Cardiac septum (tissue), 1 donor: ENCODE measurements at regions not wholly inside any gene's neighbourhood (a gene's known extent, or its start where the extent isn't known, plus 50 kb on each side); places are given as distances from the start of the nearest gene placed in this dataset.

Experiments
- DNase-seq: peaks from one replicate; pipeline ENCODE4 v3.0.0-alpha.2; 2020; ENCODE audit warnings: low spot score
- intact Hi-C: fragments of 100-400 bp; cut with DNase I; formaldehyde crosslinking; loops from one replicate; pipeline ENCODE4 v1.14.0; 2022
- donor health status: DM: no; HTN: no; CAD: no.

GRCh38 chr2:63768051-63768450 lies 73.6 kb upstream of the UGP2 start:
- no peak for DNase-seq
- intact Hi-C loops: no loop called here

DNA sequence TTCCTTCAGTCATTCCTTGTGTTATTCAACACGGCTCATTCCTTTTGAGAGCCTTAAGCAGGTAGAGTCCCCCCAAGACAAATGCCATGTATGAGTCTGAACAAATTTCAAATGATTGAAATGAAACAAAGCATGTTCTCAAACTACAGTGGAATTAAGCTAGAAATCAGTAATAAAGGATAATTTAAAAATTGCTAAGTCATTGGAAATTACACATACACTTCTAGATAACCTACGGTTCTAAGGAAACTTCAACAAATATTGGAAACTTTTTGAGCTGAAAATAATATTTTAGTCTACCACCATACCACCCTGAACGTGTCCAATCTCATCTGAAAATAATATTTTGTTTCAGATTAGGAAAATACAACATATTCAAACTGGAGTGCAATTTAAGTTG lies 71.8 kb upstream of the UGP2 start:
- intact Hi-C loops: no loop called here
- DNase-seq: no peak

DNA sequence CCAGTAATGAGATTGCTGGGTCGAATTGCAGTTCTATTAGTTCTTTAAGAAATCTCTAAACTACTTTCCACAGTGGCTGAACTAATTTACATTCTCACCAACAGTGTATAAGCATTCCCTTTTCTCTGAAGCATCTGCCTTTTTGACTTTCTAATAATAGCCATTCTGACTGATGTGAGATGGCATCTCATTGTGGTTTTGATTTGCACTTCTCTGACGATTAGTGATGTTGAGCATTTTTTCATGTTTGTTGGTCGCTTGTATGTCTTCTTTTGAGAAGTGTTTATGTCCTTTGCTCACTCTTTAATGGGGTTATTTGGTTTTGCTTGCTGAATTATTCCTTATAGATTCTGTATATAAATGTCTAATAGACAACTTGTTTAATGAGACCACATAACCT lies 69.6 kb upstream of the UGP2 start:
- intact Hi-C loops: no loop called here
- no peak for DNase-seq

- no peak for DNase-seq
- intact Hi-C loops: no loop called here
These were observed 66.5 kb upstream of the UGP2 start for GRCh38 chr2:63775191-63775590.

- no peak for DNase-seq
- intact Hi-C loops: no loop called here
These were observed 65.3 kb upstream of the UGP2 start for GRCh38 chr2:63776382-63776781.

- intact Hi-C loops: no loop called here
These were observed 63.9 kb upstream of the UGP2 start for GRCh38 chr2:63777816-63778215.

DNA sequence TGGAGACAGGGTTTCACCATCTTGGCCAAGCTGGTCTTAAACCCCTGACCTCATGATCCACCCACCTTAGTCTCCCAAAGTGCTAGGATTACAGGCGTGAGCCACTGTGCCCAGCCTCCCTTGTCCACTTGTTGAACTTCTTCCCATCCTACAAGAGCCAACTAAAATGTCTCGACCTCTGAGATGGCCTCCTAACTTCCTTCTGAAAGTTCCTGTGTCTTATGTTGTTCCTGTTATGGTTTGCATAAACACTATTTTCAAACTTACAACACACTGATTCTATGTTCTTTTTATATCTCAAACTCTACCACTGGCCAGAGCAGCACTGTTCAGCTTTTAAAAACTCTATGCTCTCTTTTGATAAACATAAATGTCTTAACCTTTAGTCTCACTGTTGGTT lies 63.3 kb upstream of the UGP2 start:
- intact Hi-C loops: no loop called here
- DNase-seq: no peak

More at GRCh38 chr2:63777816-63778215, 63.9 kb upstream of the UGP2 start:
- no peak for DNase-seq

GRCh38 chr2:63780518-63781155 lies 61.1 kb upstream of the UGP2 start:
- intact Hi-C loops: no loop called here
- no peak for DNase-seq

DNA sequence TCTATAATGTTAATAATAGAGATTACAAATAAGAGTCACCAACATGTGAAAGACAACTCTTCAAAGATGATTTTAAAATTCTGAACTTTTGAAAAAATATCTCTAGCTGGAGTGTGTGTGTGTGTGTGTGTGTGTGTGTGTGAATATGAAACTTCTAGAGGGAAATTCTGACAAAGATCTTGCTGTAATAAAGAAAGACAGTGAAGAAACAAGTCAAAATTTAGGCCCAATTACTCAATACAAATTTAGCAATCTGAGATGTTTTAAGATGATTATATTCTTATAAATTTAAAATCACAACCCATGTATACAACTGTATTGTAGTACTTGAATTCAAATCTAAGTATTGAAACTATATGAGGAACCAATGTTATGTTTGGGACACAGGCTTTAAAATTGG lies 57.2 kb upstream of the UGP2 start:
- intact Hi-C loops: no loop called here

GRCh38 chr2:63785096-63785495 lies 56.6 kb upstream of the UGP2 start:
- no peak for DNase-seq
- intact Hi-C loops: no loop called here

More for the DNA sequence above, 57.2 kb upstream of the UGP2 start:
- no peak for DNase-seq

DNA sequence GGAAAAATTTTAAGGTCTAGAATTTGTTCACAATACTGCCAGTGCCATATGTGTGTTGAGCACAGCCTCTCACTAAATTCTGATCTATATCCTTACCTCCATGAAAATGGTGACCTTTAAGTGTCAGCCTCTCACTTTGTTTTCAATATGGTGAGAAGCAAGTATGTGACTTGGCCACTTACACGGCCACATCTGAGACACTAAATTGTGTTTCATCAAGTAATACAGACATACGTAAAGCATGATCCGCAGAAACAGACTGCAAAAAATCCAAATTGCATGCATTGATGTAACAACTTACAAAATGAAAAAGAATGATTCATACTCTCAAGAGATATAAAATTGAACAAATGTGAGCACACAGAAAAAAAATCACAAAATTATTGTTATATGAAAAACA lies 55.2 kb upstream of the UGP2 start:
- intact Hi-C loops: no loop called here
- DNase-seq: no peak

- intact Hi-C loops: no loop called here
- DNase-seq: no peak
These were observed 53.6 kb upstream of the UGP2 start for GRCh38 chr2:63788071-63788470.

- no peak for DNase-seq
- intact Hi-C loops: no loop called here
These were observed 52.2 kb upstream of the UGP2 start for GRCh38 chr2:63789338-63790020.

DNA sequence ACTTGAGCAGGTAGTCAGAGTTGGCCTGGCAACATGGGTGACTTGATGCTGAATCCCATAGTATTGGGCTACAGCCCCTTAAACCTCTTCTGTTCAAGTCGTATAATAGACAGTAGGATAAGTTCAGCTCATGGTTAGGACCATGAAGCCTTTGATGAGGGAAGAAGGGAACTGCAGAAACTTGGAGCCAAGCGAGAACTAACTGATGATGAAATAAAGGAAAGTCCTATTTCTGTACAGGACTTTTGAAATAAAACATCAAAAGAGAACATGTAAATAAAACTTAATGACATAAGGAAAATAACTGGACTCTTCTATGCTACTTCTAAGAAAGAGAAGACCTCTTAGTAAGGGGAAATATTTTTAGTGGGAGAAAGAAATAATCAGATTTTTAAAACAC lies 51.2 kb upstream of the UGP2 start:
- intact Hi-C loops: no loop called here
- no peak for DNase-seq

GRCh38 chr2:63790906-63791305 lies 50.8 kb upstream of the UGP2 start:
- intact Hi-C loops: no loop called here
- no peak for DNase-seq

DNA sequence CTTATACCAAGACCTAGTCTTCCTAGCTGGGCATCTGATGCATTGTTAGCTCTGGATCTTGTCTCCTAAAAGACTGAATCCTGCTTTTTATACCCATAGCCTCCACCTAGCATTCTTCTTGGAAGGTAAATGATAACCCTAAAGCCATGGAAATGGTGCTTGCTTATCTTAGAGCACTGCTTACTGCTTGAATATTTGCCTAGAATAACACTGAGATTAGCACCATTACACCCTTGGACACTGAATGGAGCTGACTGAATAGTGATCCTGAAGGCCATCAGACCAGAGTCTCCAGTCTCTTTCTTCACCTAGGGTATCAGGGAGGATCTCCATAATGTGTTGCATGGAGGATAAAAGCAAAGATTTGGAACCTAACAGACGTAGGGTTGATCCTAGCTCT lies 50.3 kb upstream of the UGP2 start:
- no peak for DNase-seq
- intact Hi-C loops: no loop called here
